H1 (cell line): ENCODE measurements at regions not wholly inside any gene's neighbourhood (a gene's known extent, or its start where the extent isn't known, plus 50 kb on each side); places are given as distances from the start of the nearest gene placed in this dataset.
A peak's percentile ranks its signal among the peaks of the same experiment; 100 is the strongest.

Experiments used
- CTCF ChIA-PET: fragments of 300-600 bp; sonication (Branson Sonifier 250); formaldehyde crosslinking; loops from one replicate; lab custom pipeline; 2021; ENCODE audit not compliant: partially characterized antibody; lab: Charles Lee
- POLR2A ChIA-PET: fragments of 300-600 bp; sonication (Branson Sonifier 250); formaldehyde crosslinking; loops from one replicate; lab custom pipeline; 2021; ENCODE audit warnings: inconsistent platforms; ENCODE audit not compliant: partially characterized antibody; lab: Charles Lee
- DNase-seq, 2 experiments: peaks; one replicate each; pipeline versions ENCODE4 v3.0.0 to v3.0.0-alpha.2; 2010 to 2022; ENCODE audit warnings: low spot score in 2 of 2, low read depth in 1 of 2, mixed read lengths in 1 of 2
- FAIRE-seq: peaks from 2 replicates; lab custom pipeline; 2011; peaks lifted over from hg19 to GRCh38; lab: Jason Lieb, UNC
- H2AFZ ChIP-seq: 2 replicates; pipeline ENCODE4 v1.8.1; 2012; ENCODE audit warnings: low read length, inconsistent platforms
- H2AK5ac ChIP-seq: 2 replicates; pipeline ENCODE4 v1.6.1; 2013; ENCODE audit warnings: low read depth, low read length
- H2BK120ac ChIP-seq: replicated peaks from 2 replicates; pipeline ENCODE3; 2013; ENCODE audit warnings: low read depth, low read length, inconsistent platforms
- H2BK12ac ChIP-seq: 2 replicates; pipeline ENCODE4 v1.6.1; 2013; ENCODE audit warnings: low read depth, low read length
- H2BK15ac ChIP-seq: 2 replicates; pipeline ENCODE4 v1.6.1; 2013; ENCODE audit warnings: low read length
- H2BK20ac ChIP-seq: 2 replicates; pipeline ENCODE4 v1.6.1; 2013; ENCODE audit warnings: low read length
- H2BK5ac ChIP-seq: 2 replicates; pipeline ENCODE4 v1.6.1; 2013; ENCODE audit warnings: low read depth, low read length
- H3K14ac ChIP-seq: 2 replicates; pipeline ENCODE4 v1.6.1; 2013; ENCODE audit warnings: inconsistent platforms; ENCODE audit not compliant: insufficient read length
- H3K18ac ChIP-seq: 2 replicates; pipeline ENCODE4 v1.6.1; 2013; ENCODE audit warnings: low read length; ENCODE audit errors: extremely low read depth
- H3K23ac ChIP-seq: 2 replicates; pipeline ENCODE4 v1.6.1; 2013; ENCODE audit warnings: inconsistent platforms; ENCODE audit not compliant: insufficient read length
- H3K23me2 ChIP-seq: 2 replicates; pipeline ENCODE4 v1.6.1; 2013; ENCODE audit warnings: low read depth, low read length
- H3K27ac ChIP-seq: 2 replicates; pipeline ENCODE4 v1.6.1; 2011; ENCODE audit warnings: low read depth, low read length, inconsistent platforms
- H3K27me3 ChIP-seq, 4 experiments: replicated peaks in 1 of 4; 1 replicate in 1 of 4; 2 replicates in 3 of 4; pipeline versions ENCODE4 v1.6.1 to v1.8.1; 2011 to 2013; ENCODE audit warnings: low read length in 3 of 4, mild to moderate bottlenecking in 3 of 4, inconsistent platforms in 2 of 4, mixed read lengths in 2 of 4, moderate library complexity in 1 of 4; ENCODE audit not compliant: control insufficient read depth in 3 of 4, insufficient read depth in 3 of 4; ENCODE audit errors: extremely low read depth in 1 of 4
- H3K36me3 ChIP-seq, 4 experiments: 2 replicates each; pipeline versions ENCODE4 v1.6.1 to v1.8.1; 2011 to 2013; ENCODE audit warnings: mild to moderate bottlenecking in 4 of 4, low read length in 3 of 4, moderate library complexity in 2 of 4, control low read depth in 1 of 4, inconsistent platforms in 1 of 4; ENCODE audit not compliant: insufficient read depth in 4 of 4, control insufficient read depth in 2 of 4
- H3K4ac ChIP-seq: replicated peaks from 2 replicates; pipeline ENCODE3; 2013; ENCODE audit warnings: low read length, low read depth, mixed read lengths, inconsistent platforms; ENCODE audit not compliant: insufficient read length
- H3K4me1 ChIP-seq, 4 experiments: replicated peaks in 1 of 4; 1 replicate in 1 of 4; 2 replicates in 3 of 4; pipeline versions ENCODE4 v1.6.1 to v1.8.1; 2011 to 2013; ENCODE audit warnings: low read length in 3 of 4, inconsistent platforms in 2 of 4, mixed read lengths in 1 of 4; ENCODE audit not compliant: insufficient read depth in 4 of 4, control insufficient read depth in 3 of 4
- H3K4me2 ChIP-seq, 2 experiments: 2 replicates each; pipeline versions ENCODE4 v1.6.1 to v1.8.1; 2011 to 2013; ENCODE audit warnings: low read depth in 2 of 2, low read length in 2 of 2, control low read depth in 1 of 2, inconsistent platforms in 1 of 2, mild to moderate bottlenecking in 1 of 2; ENCODE audit not compliant: insufficient read depth in 1 of 2
- H3K4me3 ChIP-seq, 4 experiments: fragments of 200-600, 300-600 bp in 1 of 4; sonication (generic), shearing (Covaris generic), sonication (Bioruptor Twin) in 1 of 4; 2 replicates each; pipeline versions ENCODE4 v1.5.1 to v1.8.1; 2011 to 2016; ENCODE audit warnings: low read length in 4 of 4, low read depth in 3 of 4, control low read depth in 2 of 4, inconsistent platforms in 2 of 4, mild to moderate bottlenecking in 2 of 4, mixed read lengths in 1 of 4, moderate library complexity in 1 of 4; ENCODE audit not compliant: insufficient read depth in 2 of 4; ENCODE audit errors: extremely low read depth in 1 of 4
- H3K56ac ChIP-seq: replicated peaks from 2 replicates; pipeline ENCODE3; 2013; ENCODE audit warnings: low read depth, mild to moderate bottlenecking, mixed read lengths, low read length, inconsistent platforms; ENCODE audit not compliant: insufficient read length
- H3K79me1 ChIP-seq: 2 replicates; pipeline ENCODE4 v1.6.1; 2013; ENCODE audit warnings: low read depth, low read length, control low read depth
- H3K79me2 ChIP-seq, 2 experiments: 2 replicates each; pipeline versions ENCODE4 v1.6.1 to v1.8.1; 2012 to 2013; ENCODE audit warnings: low read length in 2 of 2, mild to moderate bottlenecking in 2 of 2, inconsistent platforms in 1 of 2; ENCODE audit not compliant: insufficient read depth in 2 of 2, control insufficient read depth in 1 of 2
- H3K9ac ChIP-seq, 4 experiments: replicated peaks in 1 of 4; 1 replicate in 1 of 4; 2 replicates in 3 of 4; pipeline versions ENCODE4 v1.6.1 to v1.8.1; 2011 to 2013; ENCODE audit warnings: low read depth in 3 of 4, low read length in 3 of 4, control low read depth in 2 of 4, mild to moderate bottlenecking in 2 of 4, moderate library complexity in 2 of 4, inconsistent platforms in 1 of 4; ENCODE audit errors: extremely low read depth in 1 of 4
- H3K9me3 ChIP-seq, 2 experiments: 2 replicates each; pipeline versions ENCODE4 v1.6.1 to v1.8.1; 2012 to 2013; ENCODE audit warnings: mild to moderate bottlenecking in 2 of 2, moderate library complexity in 2 of 2, control low read depth in 1 of 2, inconsistent platforms in 1 of 2, low read depth in 1 of 2, low read length in 1 of 2, mixed read lengths in 1 of 2; ENCODE audit not compliant: insufficient read depth in 2 of 2
- H4K20me1 ChIP-seq, 2 experiments: replicated peaks in 1 of 2; 2 replicates each; pipeline versions ENCODE3 to v1.8.1; 2011 to 2013; ENCODE audit warnings: inconsistent platforms in 2 of 2, low read length in 2 of 2, mild to moderate bottlenecking in 1 of 2; ENCODE audit not compliant: insufficient read depth in 2 of 2, control insufficient read depth in 1 of 2
- H4K5ac ChIP-seq: 2 replicates; pipeline ENCODE4 v1.6.1; 2013; ENCODE audit warnings: low read length, low read depth, mixed read lengths, inconsistent platforms; ENCODE audit not compliant: insufficient read length
- H4K8ac ChIP-seq: 2 replicates; pipeline ENCODE4 v1.8.0; 2013; ENCODE audit warnings: mild to moderate bottlenecking, moderate library complexity, low read length, inconsistent platforms; ENCODE audit not compliant: insufficient read depth; ENCODE audit errors: extremely low read depth
- H4K91ac ChIP-seq: replicated peaks from 2 replicates; pipeline ENCODE3; 2013; ENCODE audit warnings: low read length, mixed read lengths, inconsistent platforms; ENCODE audit not compliant: insufficient read length
- CEBPB ChIP-seq: IDR thresholded peaks from 2 replicates; pipeline ENCODE4 v1.6.1; 2012; ENCODE audit warnings: low read depth, low read length
- GABPA ChIP-seq: IDR thresholded peaks from 2 replicates; pipeline ENCODE4 v1.6.1; 2011; ENCODE audit warnings: mild to moderate bottlenecking, low read length, moderate library complexity, borderline replicate concordance; ENCODE audit not compliant: insufficient read depth

DNA sequence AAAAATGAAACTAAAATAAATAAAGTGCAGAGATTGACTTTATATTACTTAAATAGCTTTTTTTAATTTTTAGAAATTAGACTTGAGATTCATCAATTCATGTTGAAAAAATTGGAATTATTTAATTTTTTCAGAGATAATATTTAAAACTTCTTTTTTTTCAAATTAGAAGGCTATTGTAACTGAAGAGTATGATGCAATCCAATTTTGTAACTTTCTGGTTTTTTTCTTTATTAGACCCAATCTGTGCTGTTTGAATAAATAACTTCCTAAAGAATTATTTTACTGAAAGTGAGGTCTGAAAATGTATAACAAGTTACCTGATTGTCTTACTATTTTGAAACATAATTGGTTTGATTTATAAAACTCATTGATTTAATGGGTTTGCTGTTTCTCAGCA is 200.9 kb downstream of the MAD2L1 start:
- H2AK5ac ChIP-seq = no peak overlapping the region
- H3K27me3 ChIP-seq = no peaks in the 10 kb centered on the region
- no peak overlapping the region for H4K5ac ChIP-seq
- no peak for DNase-seq
- H3K36me3 ChIP-seq = no peaks in the 10 kb centered on the region
- no peaks in the 10 kb centered on the region for H3K23me2 ChIP-seq
- no peak overlapping the region for H3K4me2 ChIP-seq
- no peak overlapping the region for H3K18ac ChIP-seq
- TF ChIP-seq GABPA (no peak), CEBPB (peak; percentile 57; the same call in 1 of the 2 replicates)
- TF ChIP-seq, all 59 proteins: peak for 1
- Histone ChIP-seq H3K27ac (no peak overlapping the region), H3K9me3 (no peaks in the 10 kb centered on the region), H3K14ac (no peak overlapping the region), H2AFZ (no peak overlapping the region), H4K91ac (no peak overlapping the region), H4K8ac (no peak overlapping the region), H3K4me1 (no peaks in the 10 kb centered on the region), H3K9ac (no peak overlapping the region), H3K79me1 (no peaks in the 10 kb centered on the region), H2BK15ac (no peak overlapping the region), H3K56ac (no peak overlapping the region), H2BK5ac (no peak overlapping the region), H3K4me3 (no peak overlapping the region), H3K79me2 (no peaks in the 10 kb centered on the region), H2BK120ac (no peak overlapping the region), H2BK12ac (no peak overlapping the region), H4K20me1 (no peaks in the 10 kb centered on the region), H3K23ac (no peak overlapping the region), H3K4ac (no peak overlapping the region), H2BK20ac (no peak overlapping the region)
- ChIA-PET POLR2A (interaction anchor here (0.7 to 1.0 kb wide), 2 partner anchors 139 to 825 kb away, joined by 3 to 4 read pairs; no protein-coding TSS in a partner anchor), CTCF (interaction anchor here (1.0 to 1.5 kb wide), 2 partner anchors 84 to 182 kb away, joined by 3 read pairs; no protein-coding TSS in a partner anchor)
- no peak for FAIRE-seq
